CD1c-positive myeloid dendritic cell (primary cell): ENCODE measurements at regions not wholly inside any gene's neighbourhood (a gene's known extent, or its start where the extent isn't known, plus 50 kb on each side); places are given as distances from the start of the nearest gene placed in this dataset.
"Not testable (repeated sequence)": the region's sequence is repeated elsewhere in the genome, so short reads cannot be mapped to it uniquely, and the experiment has no call there.

Source experiments
- DNase-seq: peaks from one replicate; pipeline ENCODE4 v3.0.0-alpha.2; 2016; ENCODE audit errors: extremely low spot score

GRCh38 chr16:29258946-29259634 is 147.4 kb downstream of the NPIPB11 start:
- DNase-seq: not testable (repeated sequence)

- DNase-seq: not testable (repeated sequence)
Measured at GRCh38 chr16:29257419-29258336, 148.8 kb downstream of the NPIPB11 start.

- DNase-seq: no peak
Measured at GRCh38 chr16:29256501-29256981, 150.0 kb downstream of the NPIPB11 start.

- DNase-seq: not testable (repeated sequence)
Measured at GRCh38 chr16:29255957-29256356, 150.6 kb downstream of the NPIPB11 start.

GRCh38 chr16:29255496-29255796 is 151.1 kb downstream of the NPIPB11 start:
- not testable (repeated sequence) for DNase-seq

- no peak for DNase-seq
Measured at GRCh38 chr16:29254676-29255495, 151.6 kb downstream of the NPIPB11 start.

- DNase-seq: not testable (repeated sequence)
Measured at GRCh38 chr16:29253716-29254590, 152.6 kb downstream of the NPIPB11 start.

GRCh38 chr16:29253066-29253590 is 153.4 kb downstream of the NPIPB11 start:
- DNase-seq: not testable (repeated sequence)

GRCh38 chr16:29252311-29252710 is 154.2 kb downstream of the NPIPB11 start:
- DNase-seq: not testable (repeated sequence)

GRCh38 chr16:29251571-29252011 is 154.9 kb downstream of the NPIPB11 start:
- DNase-seq: not testable (repeated sequence)

GRCh38 chr16:29250923-29251434 is 155.5 kb downstream of the NPIPB11 start:
- not testable (repeated sequence) for DNase-seq

GRCh38 chr16:29250469-29250868 is 156.0 kb downstream of the NPIPB11 start:
- DNase-seq: peak; percentile 12

GRCh38 chr16:29248940-29249318 is 157.6 kb downstream of the NPIPB11 start:
- not testable (repeated sequence) for DNase-seq

GRCh38 chr16:29248306-29248939 is 158.1 kb downstream of the NPIPB11 start:
- DNase-seq: peak; percentile 58

- DNase-seq: not testable (repeated sequence)
Measured at GRCh38 chr16:29246091-29246490, 160.4 kb downstream of the NPIPB11 start.

GRCh38 chr16:29237971-29238370 is 168.5 kb downstream of the NPIPB11 start:
- no peak for DNase-seq

- DNase-seq: not testable (repeated sequence)
Measured at GRCh38 chr16:29237495-29237894, 169.0 kb downstream of the NPIPB11 start.

- DNase-seq: not testable (repeated sequence)
Measured at GRCh38 chr16:29237023-29237422, 169.5 kb downstream of the NPIPB11 start.

- not testable (repeated sequence) for DNase-seq
Measured at GRCh38 chr16:29235836-29236370, 170.6 kb downstream of the NPIPB11 start.
